Keratinocyte (primary cell): ENCODE measurements at regions not wholly inside any gene's neighbourhood (a gene's known extent, or its start where the extent isn't known, plus 50 kb on each side); places are given as distances from the start of the nearest gene placed in this dataset.

Source experiments
- EZH2 ChIP-seq: IDR thresholded peaks from one replicate; pipeline ENCODE4 v1.6.1; 2012; ENCODE audit warnings: inconsistent platforms, mild to moderate bottlenecking, low read length, moderate library complexity
- TF ChIP-seq, protein P1 (sequence below), 3 experiments: IDR thresholded peaks in 1 of 3; conservative IDR thresholded peaks in 1 of 3; optimal IDR thresholded peaks in 1 of 3; 2 replicates in 2 of 3; 3 replicates in 1 of 3; pipeline versions ENCODE3 to v1.5.1; 2011; ENCODE audit warnings: low read length in 3 of 3, mild to moderate bottlenecking in 3 of 3, moderate library complexity in 2 of 3, control low read depth in 1 of 3, inconsistent platforms in 1 of 3; ENCODE audit not compliant: insufficient read depth in 2 of 3; ENCODE audit errors: extremely low read depth in 1 of 3

DNA sequence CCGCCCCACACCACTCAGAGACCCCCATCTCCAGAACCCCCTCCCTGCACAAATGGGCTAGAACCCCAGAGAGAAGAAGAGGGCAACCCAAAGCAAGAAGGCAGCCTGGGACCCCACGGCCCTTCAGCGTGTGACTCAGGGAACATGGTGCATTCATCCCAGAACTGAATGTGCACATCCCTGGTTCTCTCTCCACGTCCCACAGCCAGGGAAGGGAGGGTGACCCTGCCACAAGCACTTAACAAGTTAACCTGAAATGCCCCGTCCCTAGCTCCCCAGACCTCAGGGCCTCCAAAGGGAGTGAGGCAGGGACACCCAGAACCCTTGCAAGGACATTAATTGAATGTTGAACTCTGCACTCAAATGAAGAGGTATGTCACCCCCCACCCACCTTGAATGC, 202.5 kb upstream of the TNRC6C start:
- TF ChIP-seq, protein P1, sequence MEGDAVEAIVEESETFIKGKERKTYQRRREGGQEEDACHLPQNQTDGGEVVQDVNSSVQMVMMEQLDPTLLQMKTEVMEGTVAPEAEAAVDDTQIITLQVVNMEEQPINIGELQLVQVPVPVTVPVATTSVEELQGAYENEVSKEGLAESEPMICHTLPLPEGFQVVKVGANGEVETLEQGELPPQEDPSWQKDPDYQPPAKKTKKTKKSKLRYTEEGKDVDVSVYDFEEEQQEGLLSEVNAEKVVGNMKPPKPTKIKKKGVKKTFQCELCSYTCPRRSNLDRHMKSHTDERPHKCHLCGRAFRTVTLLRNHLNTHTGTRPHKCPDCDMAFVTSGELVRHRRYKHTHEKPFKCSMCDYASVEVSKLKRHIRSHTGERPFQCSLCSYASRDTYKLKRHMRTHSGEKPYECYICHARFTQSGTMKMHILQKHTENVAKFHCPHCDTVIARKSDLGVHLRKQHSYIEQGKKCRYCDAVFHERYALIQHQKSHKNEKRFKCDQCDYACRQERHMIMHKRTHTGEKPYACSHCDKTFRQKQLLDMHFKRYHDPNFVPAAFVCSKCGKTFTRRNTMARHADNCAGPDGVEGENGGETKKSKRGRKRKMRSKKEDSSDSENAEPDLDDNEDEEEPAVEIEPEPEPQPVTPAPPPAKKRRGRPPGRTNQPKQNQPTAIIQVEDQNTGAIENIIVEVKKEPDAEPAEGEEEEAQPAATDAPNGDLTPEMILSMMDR (optimal IDR thresholded peaks at IDR 0.05 in 1 of 3, IDR thresholded peaks at IDR 0.05 in 1 of 3, conservative IDR thresholded peaks at IDR 0.05 in 1 of 3; ENCODE audit: extremely low read depth in 1 of 3, insufficient read depth in 2 of 3, low read length in 3 of 3): no peak
- TF ChIP-seq EZH2: no peak
